Mucosa of descending colon (tissue), 3 donors: ENCODE measurements at regions not wholly inside any gene's neighbourhood (a gene's known extent, or its start where the extent isn't known, plus 50 kb on each side); places are given as distances from the start of the nearest gene placed in this dataset.

Source experiments
- ATAC-seq: fragments of 200-7000 bp; cut with Tn5 transposase; one replicate; pipeline ENCODE4 v1.9.1; 2020; ENCODE audit warnings: mild to moderate bottlenecking, moderate library complexity
- DNase-seq, 3 donors: peaks; one replicate each; pipeline ENCODE4 v3.0.0-alpha.2; 2020
- H3K36me3 ChIP-seq: fragments of 200-600 bp; one replicate; pipeline ENCODE4 v1.8.0; 2021; ENCODE audit warnings: low read depth, mild to moderate bottlenecking
- H3K4me1 ChIP-seq: fragments of 200-600 bp; one replicate; pipeline ENCODE4 v1.8.0; 2021; ENCODE audit warnings: low read depth, mild to moderate bottlenecking
- H3K4me3 ChIP-seq: fragments of 200-600 bp; one replicate; pipeline ENCODE4 v1.8.0; 2021; ENCODE audit warnings: mild to moderate bottlenecking
- H3K9me3 ChIP-seq: fragments of 200-600 bp; one replicate; pipeline ENCODE4 v1.8.0; 2021; ENCODE audit warnings: mild to moderate bottlenecking
- intact Hi-C, 2 donors: fragments of 100-400 bp; cut with DNase I in 1 of 2; cut with micrococcal nuclease in 1 of 2; formaldehyde crosslinking; loops; one replicate each; pipeline versions ENCODE4 v1.11.0 to v1.11.1; 2022; cut with DNase I, micrococcal nuclease
- TF ChIP-seq, protein P1 (sequence below): fragments of 200-600 bp; IDR thresholded peaks from one replicate; pipeline ENCODE4 v1.8.0; 2022; ENCODE audit warnings: antibody characterized with exemption, mild to moderate bottlenecking
- donor health status: DM: no; HTN: no; CAD: no; lungs with moderate emphysema.
- donor health status: DM: no; HTN: no; CAD: no.
- donor health status: DM: no; HTN: yes; CAD: no.

DNA sequence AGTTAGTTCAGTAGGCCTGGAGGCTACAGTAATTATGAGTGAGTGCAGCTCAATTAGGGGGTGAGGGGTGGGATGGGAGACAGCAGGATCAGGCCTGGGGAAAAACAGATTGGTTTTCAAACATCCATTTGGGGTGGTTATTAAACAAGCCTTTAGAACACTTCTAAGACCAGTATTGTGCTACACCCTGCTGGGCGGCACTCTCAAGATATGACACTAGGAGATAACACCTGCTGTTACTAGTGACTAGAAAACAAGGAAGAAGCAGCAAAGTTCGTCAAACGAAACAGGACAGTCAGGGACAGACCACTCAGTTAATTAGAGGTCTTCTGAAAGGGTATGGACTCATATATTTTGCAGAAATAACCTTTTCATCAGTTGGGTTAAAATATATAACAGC is 353.6 kb downstream of the PTEN start:
- ATAC-seq, result peak; percentile 82
- peak in 2 of 3 donors; percentile 40 to 68 for DNase-seq
- Histone ChIP-seq H3K4me3 (no peak overlapping the region), H3K9me3 (no peaks in the 10 kb centered on the region), H3K36me3 (no peaks in the 10 kb centered on the region), H3K4me1 (no peaks in the 10 kb centered on the region)
- TF ChIP-seq, protein P1, sequence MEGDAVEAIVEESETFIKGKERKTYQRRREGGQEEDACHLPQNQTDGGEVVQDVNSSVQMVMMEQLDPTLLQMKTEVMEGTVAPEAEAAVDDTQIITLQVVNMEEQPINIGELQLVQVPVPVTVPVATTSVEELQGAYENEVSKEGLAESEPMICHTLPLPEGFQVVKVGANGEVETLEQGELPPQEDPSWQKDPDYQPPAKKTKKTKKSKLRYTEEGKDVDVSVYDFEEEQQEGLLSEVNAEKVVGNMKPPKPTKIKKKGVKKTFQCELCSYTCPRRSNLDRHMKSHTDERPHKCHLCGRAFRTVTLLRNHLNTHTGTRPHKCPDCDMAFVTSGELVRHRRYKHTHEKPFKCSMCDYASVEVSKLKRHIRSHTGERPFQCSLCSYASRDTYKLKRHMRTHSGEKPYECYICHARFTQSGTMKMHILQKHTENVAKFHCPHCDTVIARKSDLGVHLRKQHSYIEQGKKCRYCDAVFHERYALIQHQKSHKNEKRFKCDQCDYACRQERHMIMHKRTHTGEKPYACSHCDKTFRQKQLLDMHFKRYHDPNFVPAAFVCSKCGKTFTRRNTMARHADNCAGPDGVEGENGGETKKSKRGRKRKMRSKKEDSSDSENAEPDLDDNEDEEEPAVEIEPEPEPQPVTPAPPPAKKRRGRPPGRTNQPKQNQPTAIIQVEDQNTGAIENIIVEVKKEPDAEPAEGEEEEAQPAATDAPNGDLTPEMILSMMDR, result no peak
- intact Hi-C loops, result no loop called here

DNA sequence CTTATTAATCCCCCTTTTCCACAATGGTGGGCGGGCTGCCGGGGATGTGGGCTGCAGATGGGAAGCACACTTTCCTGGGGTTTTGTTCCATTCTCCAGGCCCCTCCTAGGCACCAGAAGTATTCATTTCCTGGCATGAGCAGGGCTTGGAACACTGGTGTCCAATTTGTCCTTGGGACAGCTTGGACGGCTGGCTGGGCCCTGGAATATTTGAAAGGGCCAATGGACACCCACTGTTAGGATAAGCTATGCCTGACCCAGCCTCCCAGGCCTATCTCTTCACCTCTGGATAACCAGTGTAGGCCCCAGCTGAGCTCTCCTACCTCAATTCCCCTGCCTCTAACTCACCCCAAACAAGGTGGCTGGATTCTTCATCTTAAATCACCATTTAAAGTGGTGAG is 354.9 kb downstream of the PTEN start:
- Histone ChIP-seq H3K36me3 (no peaks in the 10 kb centered on the region), H3K4me3 (no peak overlapping the region), H3K9me3 (no peaks in the 10 kb centered on the region), H3K4me1 (no peaks in the 10 kb centered on the region)
- ATAC-seq (no peak), DNase-seq (no peak)
- TF ChIP-seq, protein P1, result no peak
- intact Hi-C loops, result no loop called here

- intact Hi-C loops, result loop anchor here in 1 of 2 donors (10.0 kb wide), 1 partner anchor 355 kb away; the partner anchor contains the start of genes KLLN and PTEN
- no peak overlapping the region for H3K4me3 ChIP-seq
- H3K36me3 ChIP-seq, result no peaks in the 10 kb centered on the region
- no peak for DNase-seq
- no peaks in the 10 kb centered on the region for H3K4me1 ChIP-seq
- ATAC-seq, result no peak
- H3K9me3 ChIP-seq, result no peaks in the 10 kb centered on the region
- TF ChIP-seq, protein P1, result no peak
These were observed 356.3 kb downstream of the PTEN start for GRCh38 chr10:88219753-88220152.

GRCh38 chr10:88221010-88221973 is 357.9 kb downstream of the PTEN start:
- H3K36me3 ChIP-seq, result no peaks in the 10 kb centered on the region
- intact Hi-C loops, result loop anchor here in 1 of 2 donors (10.0 kb wide), 1 partner anchor 356 kb away; the partner anchor contains the start of genes KLLN and PTEN
- no peak overlapping the region for H3K4me3 ChIP-seq
- no peak for DNase-seq
- no peak for ATAC-seq
- H3K9me3 ChIP-seq, result no peaks in the 10 kb centered on the region
- TF ChIP-seq, protein P1, result no peak
- no peaks in the 10 kb centered on the region for H3K4me1 ChIP-seq

- no peak for DNase-seq
- intact Hi-C loops, result loop anchor here in 1 of 2 donors (10.0 kb wide), 1 partner anchor 358 kb away; the partner anchor contains the start of genes KLLN and PTEN
- Histone ChIP-seq H3K4me3 (no peak overlapping the region), H3K36me3 (no peaks in the 10 kb centered on the region), H3K9me3 (no peaks in the 10 kb centered on the region), H3K4me1 (no peaks in the 10 kb centered on the region)
- ATAC-seq, result no peak
- TF ChIP-seq, protein P1, result no peak
These were observed 359.5 kb downstream of the PTEN start for GRCh38 chr10:88222881-88223280.
